Retina (tissue), 1 donor: ENCODE measurements at regions not wholly inside any gene's neighbourhood (a gene's known extent, or its start where the extent isn't known, plus 50 kb on each side); places are given as distances from the start of the nearest gene placed in this dataset.

Experiments used
- DNase-seq: peaks from one replicate; pipeline ENCODE4 v3.0.0-alpha.2; 2016

DNA sequence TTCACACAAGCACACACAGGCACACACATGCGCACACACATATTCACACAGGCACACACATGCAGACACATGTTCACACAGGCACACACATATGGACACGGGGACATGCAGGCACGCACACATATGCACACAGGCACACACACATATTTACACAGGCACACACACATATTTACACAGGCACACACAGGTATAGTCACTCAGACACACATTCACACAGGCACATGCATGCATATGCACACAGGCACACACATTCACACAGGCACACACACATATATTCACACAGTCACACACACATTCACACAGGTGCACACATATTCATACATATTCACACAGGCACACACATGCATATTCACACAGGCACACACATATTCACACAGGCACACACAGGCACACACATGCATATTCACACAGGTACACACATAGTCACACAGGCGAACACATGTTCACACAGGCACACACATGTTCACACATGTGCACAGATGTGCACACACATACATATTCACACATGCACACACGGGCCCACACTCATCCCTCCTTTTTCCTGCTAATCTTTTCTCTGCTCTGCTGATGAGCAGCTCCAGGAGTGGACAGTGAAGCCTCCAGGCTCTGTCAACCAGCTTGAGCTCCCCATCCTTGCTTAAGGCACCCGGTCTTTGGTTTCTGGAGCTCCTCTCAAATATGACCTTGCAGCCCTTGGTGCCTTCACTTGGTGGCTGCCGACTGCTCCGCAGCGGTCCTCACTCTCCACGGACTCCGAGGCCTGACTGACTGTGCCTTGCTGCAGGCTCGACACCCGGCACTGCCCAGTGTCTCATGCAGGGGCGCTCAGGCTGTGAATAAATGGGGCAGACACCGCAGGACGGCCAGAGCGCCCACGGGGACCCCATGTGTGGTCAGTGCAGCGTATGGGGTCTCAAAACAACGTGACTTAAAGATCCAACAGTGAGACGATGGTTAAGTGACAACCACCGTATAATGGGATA lies 581.2 kb upstream of the MGMT start:
- no peak for DNase-seq

- DNase-seq = no peak
These were observed 579.2 kb upstream of the MGMT start for GRCh38 chr10:128887856-128888255.

- DNase-seq = no peak
These were observed 575.0 kb upstream of the MGMT start for GRCh38 chr10:128892005-128892404.

DNA sequence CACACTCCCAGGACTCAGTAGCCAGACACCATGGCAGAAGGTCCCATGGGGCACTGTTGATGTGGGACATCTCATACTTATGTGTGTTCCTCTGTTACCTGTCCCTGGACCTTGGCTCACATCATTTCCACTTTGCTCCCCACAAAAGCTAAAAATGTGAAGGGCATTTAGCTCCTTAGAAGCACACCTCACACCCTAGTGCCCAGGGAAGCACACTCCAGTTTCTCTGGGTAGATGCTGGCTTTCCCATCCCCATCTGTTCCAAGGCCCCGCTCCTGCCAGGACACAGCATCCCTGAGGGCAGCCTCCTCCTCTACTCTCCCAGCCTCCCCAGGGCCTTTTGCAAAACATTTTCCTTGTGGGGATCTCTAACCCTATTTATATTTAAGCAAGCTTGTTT lies 572.4 kb upstream of the MGMT start:
- no peak for DNase-seq

GRCh38 chr10:128895473-128895872 lies 571.6 kb upstream of the MGMT start:
- no peak for DNase-seq

- no peak for DNase-seq
These were observed 570.8 kb upstream of the MGMT start for GRCh38 chr10:128896116-128896795.

- DNase-seq = no peak
These were observed 570.1 kb upstream of the MGMT start for GRCh38 chr10:128896963-128897362.

DNA sequence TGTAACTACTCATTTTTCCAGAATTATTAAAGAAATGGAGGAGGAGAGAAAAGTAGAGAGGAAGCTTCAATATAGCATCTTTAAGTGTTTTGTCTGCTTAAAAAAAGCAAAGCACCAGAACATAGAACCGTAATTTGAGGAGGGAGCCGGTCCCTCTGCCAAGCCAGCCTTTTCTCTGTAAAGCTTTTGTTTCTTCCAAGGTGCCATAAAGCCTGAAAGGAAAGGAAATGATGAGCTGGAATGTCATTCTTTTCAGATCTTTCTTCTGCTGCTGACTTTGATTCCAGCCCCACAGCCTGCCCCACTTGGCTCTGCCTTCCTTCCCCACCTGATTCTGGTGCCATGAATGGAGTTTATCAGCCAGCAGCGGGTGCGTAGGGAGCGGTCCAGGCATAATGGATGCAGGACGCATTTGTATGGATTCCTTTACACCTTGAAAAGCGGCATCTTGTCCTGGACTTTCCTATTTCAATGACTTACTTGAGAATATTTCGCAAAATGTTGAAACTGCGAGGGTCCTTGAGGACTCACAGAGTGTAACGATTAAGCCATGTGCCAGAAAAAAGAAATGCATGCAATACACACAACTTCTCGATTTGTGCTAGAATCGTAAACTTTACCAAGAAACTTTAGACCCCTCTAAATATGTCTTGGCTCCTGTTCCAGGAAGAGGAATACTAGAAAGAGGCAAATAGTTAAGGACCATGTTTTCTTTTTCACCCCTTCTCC lies 569.5 kb upstream of the MGMT start:
- DNase-seq = no peak

DNA sequence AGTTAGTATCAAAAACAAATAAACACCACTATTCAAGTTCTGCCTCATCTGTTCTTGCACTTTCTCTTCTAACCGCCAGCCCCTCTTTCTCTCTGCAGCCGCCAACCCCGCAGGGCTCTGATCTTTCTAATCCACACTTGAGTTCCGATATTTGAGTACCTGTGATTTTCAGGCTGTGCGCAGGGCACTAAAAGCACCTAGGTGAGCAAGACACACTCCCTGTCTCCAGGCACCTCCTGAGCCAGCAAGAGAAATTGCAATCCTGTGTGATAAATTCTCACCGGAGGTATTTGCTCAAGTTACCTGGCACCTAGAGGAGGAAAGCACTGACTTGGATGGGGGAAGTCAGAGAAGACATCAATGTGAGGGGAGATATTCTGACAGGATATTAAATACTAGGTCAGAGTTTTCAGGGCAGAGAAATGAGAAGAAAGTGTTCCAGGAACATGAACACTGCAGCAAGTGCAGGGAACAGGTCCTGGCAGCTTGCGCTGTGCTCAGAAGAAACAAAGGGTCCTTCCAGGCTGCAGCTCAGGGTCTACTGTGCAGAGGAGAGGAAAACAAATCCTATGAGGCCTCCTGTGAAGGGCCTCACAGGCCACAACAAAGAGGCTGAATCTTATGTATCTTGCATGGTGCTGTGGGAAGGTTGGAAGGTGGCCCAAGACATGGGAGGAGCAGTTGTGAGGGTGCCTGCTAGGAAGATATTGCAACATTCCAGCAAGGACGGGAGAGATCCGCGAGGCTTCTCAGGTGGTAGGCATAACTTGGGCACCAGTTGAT lies 568.7 kb upstream of the MGMT start:
- no peak for DNase-seq

- DNase-seq = no peak
These were observed 568.2 kb upstream of the MGMT start for GRCh38 chr10:128898916-128899195.

DNA sequence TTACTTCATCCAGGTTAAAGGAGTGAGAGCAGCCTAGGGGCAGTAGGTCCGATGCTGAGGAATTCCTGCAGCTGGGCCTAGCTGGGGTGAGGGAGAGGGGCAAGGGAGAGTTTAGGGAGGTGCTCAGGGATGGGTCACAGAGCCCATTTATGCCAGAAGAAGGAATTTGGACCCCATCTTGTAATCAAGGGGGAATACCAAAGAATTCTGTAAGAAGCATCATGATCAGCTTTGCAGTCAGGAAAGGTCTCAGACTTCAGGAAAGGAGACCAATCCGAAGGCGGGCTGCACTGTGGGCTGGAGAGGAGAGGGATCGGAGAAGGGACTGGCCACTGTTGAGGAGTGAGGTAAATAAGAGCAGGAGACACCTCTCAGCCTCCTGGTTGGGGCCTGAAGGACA lies 566.6 kb upstream of the MGMT start:
- DNase-seq = no peak

DNA sequence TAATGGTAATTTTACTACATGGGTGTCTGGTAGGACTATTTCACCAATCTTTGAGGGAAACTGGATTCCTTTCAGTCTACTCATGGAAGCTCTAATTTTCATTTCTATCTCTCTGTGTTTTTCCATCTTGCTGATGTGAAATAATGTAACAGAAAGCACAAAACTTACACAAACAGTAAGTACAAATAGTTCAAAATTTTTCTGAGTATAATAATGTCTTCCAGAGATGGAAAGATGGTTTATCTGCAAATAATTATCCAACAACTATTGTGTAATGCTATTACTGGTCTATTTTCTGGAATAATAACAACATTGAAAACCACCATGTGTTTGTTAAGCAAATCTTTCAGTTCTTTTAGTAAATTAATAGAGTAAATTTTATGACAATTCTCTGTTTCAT lies 565.8 kb upstream of the MGMT start:
- DNase-seq = no peak

DNA sequence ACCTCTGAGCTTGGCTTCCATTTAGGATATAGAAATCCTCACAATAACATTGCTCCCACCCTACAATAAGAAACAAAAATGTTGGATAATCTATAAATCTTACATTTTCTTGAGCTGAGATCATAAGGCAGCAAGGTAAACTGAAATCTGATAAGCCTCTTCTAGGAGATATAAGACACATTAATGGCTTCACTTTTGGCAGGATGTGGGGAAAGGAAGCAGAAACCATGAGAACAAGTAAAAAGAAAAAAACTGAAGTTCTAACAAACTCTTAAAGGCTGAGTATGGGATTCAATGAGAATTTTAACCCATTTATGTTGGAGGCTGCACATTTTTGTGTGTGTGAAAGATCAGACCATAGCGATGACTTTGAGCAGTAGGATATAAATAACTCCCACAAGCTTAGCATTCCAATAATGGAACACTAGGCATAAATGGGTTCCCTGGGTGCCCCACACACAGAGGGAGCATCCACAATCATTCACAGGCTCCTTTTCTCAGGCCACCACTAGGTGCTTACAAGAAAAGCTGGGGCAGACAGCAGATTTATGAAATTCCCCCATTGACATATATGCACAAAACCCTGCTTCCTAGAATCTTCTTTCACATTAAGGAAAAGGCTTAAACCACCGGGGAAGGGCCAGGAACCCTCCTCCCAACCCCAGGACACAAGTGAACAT lies 564.9 kb upstream of the MGMT start:
- no peak for DNase-seq

GRCh38 chr10:128907155-128907941 lies 559.7 kb upstream of the MGMT start:
- DNase-seq = no peak

- DNase-seq = no peak
These were observed 558.9 kb upstream of the MGMT start for GRCh38 chr10:128908099-128908498.

DNA sequence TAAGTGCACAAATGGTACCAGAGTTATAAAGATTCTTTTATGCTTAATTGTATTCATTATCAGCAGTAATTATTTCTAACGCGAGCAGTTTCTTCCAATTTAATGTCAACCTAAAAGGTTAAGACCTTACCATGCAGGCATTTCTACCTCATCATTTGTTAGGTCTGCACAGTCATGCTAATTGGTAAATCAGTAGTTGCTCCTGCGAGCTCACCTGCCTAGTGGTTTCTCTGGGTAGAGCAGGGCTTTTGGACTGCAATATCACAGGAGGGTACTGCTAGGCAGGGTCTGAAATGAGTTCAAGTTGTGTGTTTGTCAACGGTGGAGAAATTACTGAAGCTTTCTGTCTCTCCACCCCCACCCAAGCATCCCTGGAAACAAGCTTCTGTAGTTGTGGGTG lies 558.5 kb upstream of the MGMT start:
- no peak for DNase-seq

DNA sequence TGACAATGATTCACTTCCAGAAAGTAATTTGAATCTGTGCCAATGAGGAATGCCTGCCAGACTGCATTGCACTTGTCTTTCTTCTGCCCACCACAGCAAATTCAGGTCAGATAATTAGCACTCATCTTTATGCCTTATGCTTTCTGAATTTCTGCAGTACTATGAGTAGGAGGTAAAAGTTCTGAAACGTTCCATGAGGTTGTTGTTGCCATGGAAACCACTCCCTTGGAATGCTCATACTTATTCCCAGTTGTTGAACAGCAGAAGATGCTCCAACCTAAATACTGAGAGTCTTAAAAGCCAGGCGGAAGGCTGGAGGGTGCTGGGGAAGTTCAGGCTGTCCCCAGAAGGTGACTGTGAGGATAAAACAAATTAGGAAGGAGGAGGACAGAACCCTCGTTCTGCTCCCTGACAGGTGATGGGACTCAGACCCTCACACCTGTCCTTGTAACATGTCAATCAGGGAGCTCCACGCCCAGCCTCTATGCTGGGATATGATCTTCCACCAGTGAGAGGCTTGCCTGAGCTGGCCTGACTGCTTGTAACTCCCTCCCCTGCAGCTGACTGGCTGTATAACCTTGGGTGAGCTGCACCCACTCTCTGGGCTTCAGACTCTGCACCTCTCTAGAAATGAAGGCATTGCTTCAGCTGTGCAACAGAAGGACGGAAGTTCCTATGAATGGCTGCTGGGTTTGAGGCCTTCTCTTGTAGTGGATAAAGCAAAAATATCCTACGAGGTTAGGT lies 554.3 kb upstream of the MGMT start:
- DNase-seq = no peak

DNA sequence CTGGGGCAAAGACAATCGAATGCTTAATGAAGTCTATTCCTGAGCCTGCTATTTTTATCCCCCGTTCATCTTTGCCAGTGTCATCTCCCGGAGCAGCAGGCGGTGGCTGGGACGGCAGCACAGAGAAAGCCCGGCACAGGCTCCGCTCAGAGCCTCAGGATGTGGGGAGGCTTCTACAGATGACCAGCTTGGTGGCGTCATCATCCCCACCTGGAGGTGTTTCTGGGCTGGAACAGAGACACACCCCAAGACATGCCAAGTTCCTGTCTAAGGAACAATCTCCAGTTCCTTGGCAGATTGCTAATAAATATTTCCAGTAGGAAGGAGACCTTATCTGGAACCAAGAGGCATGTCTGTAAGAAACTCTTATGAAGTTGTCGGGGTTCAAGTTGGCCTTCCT lies 552.4 kb upstream of the MGMT start:
- DNase-seq = no peak

DNA sequence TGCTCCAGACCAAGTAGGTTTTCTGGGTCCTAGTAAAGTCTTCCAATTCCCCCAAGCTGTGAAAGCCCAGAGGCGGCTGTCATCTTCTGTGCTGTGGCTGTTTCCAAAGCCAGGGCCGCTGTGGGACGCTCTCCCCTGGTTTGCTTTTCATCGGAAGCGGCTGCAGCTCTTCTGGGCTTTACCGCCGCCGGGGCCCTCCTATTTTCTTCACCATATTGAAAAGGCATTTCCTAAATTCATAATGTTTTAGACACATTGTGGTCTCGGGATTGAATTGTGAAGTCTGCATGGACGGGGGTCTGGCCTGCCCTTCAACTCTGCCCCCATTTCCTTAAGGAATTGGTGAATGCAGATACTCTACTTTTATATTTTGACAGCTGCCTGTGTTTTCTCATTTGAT lies 551.4 kb upstream of the MGMT start:
- DNase-seq = no peak

- DNase-seq = no peak
These were observed 550.7 kb upstream of the MGMT start for GRCh38 chr10:128916383-128916782.
